ENCODE measurements at regions not wholly inside any gene's neighbourhood (a gene's known extent, or its start where the extent isn't known, plus 50 kb on each side); places are given as distances from the start of the nearest gene placed in this dataset.
"Not testable (repeated sequence)": the region's sequence is repeated elsewhere in the genome, so short reads cannot be mapped to it uniquely, and the experiment has no call there.

DNA sequence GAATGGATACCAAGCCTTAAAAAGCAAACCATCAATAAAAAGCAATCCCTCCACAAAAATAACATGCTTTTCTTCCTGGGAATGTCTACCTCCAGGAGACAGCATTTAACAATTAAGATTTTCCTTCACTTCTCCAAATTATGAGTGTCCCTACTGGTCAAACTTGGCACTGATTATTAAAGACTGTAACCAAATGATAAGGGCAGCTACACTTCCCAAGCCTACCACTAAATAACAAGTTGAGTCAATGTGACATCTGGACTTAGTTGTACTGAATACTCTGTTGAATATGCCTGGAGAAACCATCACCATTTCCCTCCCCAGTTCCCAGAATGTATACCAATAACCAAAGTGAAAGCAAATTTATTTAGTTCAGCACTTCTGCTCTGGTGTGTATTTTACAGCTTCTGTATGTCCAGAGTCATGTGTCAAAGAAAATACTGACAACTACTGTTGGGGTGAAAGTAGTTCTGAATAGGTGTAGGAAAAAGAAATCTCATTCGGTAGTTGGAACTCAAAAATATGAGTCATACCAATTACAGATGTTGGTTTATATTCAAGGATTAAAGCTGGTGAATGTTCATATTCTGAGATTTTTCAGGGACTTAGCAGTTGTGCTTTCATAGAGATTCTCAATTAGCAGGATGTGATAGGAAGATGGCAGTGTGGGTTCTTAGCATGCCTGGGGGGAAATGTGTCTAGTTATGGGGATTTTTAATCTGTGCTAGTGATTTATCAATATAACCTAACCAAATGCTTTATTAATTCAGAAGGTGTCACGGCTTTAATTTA is 1291.6 kb upstream of the GYPC start:
- H3K4me1 ChIP-seq (ENCODE audit: insufficient read depth, low read length), result no peaks in the 10 kb centered on the region
- H3K27ac ChIP-seq (ENCODE audit: low read depth, low read length), result no peak overlapping the region
- 100% methylated on average over 1 of the region's 2 CpGs for WGBS
- H3K4me3 ChIP-seq (ENCODE audit: low read length), result no peak overlapping the region
- no peaks in the 10 kb centered on the region for H3K36me3 ChIP-seq (ENCODE audit: insufficient read depth, low read length)
- H3K9me3 ChIP-seq (ENCODE audit: insufficient read depth, low read depth, low read length), result no peaks in the 10 kb centered on the region
- no peaks in the 10 kb centered on the region for H3K27me3 ChIP-seq (ENCODE audit: insufficient read depth, low read length)
- no peak overlapping the region for H3K9ac ChIP-seq (ENCODE audit: low read depth, low read length)

DNA sequence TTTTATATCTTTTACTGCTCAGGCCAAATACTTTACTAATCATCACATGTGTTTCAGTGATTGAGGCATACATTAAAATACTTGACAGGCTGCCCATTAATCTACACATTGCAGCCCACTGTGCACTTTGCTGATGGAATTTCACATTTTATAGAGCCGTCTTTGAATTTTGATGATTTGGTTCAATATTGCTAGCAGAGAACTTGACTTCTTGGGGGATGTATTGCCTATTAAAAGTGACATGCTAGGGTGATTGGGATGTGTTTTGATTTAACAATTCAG is 1291.0 kb upstream of the GYPC start:
- Histone ChIP-seq H3K9ac (ENCODE audit: low read depth, low read length) (no peak overlapping the region), H3K9me3 (ENCODE audit: insufficient read depth, low read depth, low read length) (no peaks in the 10 kb centered on the region), H3K36me3 (ENCODE audit: insufficient read depth, low read length) (no peaks in the 10 kb centered on the region), H3K27ac (ENCODE audit: low read depth, low read length) (no peak overlapping the region), H3K27me3 (ENCODE audit: insufficient read depth, low read length) (no peaks in the 10 kb centered on the region), H3K4me1 (ENCODE audit: insufficient read depth, low read length) (no peaks in the 10 kb centered on the region), H3K4me3 (ENCODE audit: low read length) (no peak overlapping the region)
- WGBS, result 92% methylated on average over 1 of the region's 1 CpG

GRCh38 chr2:125371867-125372266 is 1284.1 kb upstream of the GYPC start:
- Histone ChIP-seq H3K4me1 (ENCODE audit: insufficient read depth, low read length) (no peaks in the 10 kb centered on the region), H3K9ac (ENCODE audit: low read depth, low read length) (no peak overlapping the region), H3K27me3 (ENCODE audit: insufficient read depth, low read length) (no peaks in the 10 kb centered on the region), H3K27ac (ENCODE audit: low read depth, low read length) (no peak overlapping the region), H3K36me3 (ENCODE audit: insufficient read depth, low read length) (no peaks in the 10 kb centered on the region), H3K4me3 (ENCODE audit: low read length) (no peak overlapping the region), H3K9me3 (ENCODE audit: insufficient read depth, low read depth, low read length) (no peaks in the 10 kb centered on the region)

- Histone ChIP-seq H3K9ac (ENCODE audit: low read depth, low read length) (no peak overlapping the region), H3K9me3 (ENCODE audit: insufficient read depth, low read depth, low read length) (no peaks in the 10 kb centered on the region), H3K27ac (ENCODE audit: low read depth, low read length) (no peak overlapping the region), H3K36me3 (ENCODE audit: insufficient read depth, low read length) (no peaks in the 10 kb centered on the region), H3K27me3 (ENCODE audit: insufficient read depth, low read length) (no peaks in the 10 kb centered on the region), H3K4me3 (ENCODE audit: low read length) (no peak overlapping the region), H3K4me1 (ENCODE audit: insufficient read depth, low read length) (no peaks in the 10 kb centered on the region)
- WGBS, result 100% methylated on average over 1 of the region's 1 CpG
These were observed 1282.7 kb upstream of the GYPC start for GRCh38 chr2:125373293-125373692.

- H3K27me3 ChIP-seq (ENCODE audit: insufficient read depth, low read length), result no peaks in the 10 kb centered on the region
- WGBS, result 77% methylated on average over 7 of the region's 7 CpGs
- H3K27ac ChIP-seq (ENCODE audit: low read depth, low read length), result no peak overlapping the region
- H3K9me3 ChIP-seq (ENCODE audit: insufficient read depth, low read depth, low read length), result no peaks in the 10 kb centered on the region
- H3K36me3 ChIP-seq (ENCODE audit: insufficient read depth, low read length), result no peaks in the 10 kb centered on the region
- no peak overlapping the region for H3K4me3 ChIP-seq (ENCODE audit: low read length)
- H3K4me1 ChIP-seq (ENCODE audit: insufficient read depth, low read length), result no peaks in the 10 kb centered on the region
- H3K9ac ChIP-seq (ENCODE audit: low read depth, low read length), result no peak overlapping the region
These were observed 1269.9 kb upstream of the GYPC start for GRCh38 chr2:125386074-125386473.

DNA sequence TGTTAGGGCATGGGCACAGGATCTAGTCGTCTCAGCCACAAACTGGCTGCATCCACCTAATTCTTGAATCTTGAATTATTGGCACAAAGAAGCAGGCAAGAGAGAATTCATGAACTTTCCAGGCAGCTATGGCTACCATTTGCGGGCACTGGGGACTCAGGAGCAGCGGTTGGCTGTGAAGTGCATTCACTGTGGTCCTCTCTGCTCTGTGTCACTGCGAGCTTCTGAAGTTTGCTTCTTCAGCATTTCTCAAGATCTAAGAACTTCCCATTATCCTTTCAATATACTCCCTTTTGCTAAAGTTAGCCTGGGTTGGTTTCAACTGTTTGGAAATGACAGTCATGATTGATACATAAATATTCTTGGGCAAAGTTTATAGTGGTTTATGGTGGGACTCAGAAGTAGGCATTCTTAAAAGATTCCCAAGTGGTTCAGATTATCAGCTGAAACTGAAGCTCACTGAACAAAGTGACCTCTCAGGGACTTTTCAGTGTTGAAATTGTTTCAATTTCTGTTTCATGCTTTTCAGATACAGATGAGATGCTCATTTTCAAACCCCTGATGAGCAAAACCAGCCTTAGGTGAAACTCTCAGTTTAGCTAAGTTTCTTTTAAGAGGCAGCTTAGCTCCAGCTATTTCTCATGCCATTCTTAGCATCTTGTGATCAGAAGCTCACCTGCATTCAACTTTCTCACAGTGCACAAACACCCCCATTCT is 1258.3 kb upstream of the GYPC start:
- Histone ChIP-seq H3K27ac (ENCODE audit: low read depth, low read length) (no peak overlapping the region), H3K4me1 (ENCODE audit: insufficient read depth, low read length) (no peaks in the 10 kb centered on the region), H3K9ac (ENCODE audit: low read depth, low read length) (no peak overlapping the region), H3K36me3 (ENCODE audit: insufficient read depth, low read length) (no peaks in the 10 kb centered on the region), H3K4me3 (ENCODE audit: low read length) (no peak overlapping the region), H3K9me3 (ENCODE audit: insufficient read depth, low read depth, low read length) (no peaks in the 10 kb centered on the region), H3K27me3 (ENCODE audit: insufficient read depth, low read length) (no peaks in the 10 kb centered on the region)
- 98% methylated on average over 4 of the region's 4 CpGs for WGBS

DNA sequence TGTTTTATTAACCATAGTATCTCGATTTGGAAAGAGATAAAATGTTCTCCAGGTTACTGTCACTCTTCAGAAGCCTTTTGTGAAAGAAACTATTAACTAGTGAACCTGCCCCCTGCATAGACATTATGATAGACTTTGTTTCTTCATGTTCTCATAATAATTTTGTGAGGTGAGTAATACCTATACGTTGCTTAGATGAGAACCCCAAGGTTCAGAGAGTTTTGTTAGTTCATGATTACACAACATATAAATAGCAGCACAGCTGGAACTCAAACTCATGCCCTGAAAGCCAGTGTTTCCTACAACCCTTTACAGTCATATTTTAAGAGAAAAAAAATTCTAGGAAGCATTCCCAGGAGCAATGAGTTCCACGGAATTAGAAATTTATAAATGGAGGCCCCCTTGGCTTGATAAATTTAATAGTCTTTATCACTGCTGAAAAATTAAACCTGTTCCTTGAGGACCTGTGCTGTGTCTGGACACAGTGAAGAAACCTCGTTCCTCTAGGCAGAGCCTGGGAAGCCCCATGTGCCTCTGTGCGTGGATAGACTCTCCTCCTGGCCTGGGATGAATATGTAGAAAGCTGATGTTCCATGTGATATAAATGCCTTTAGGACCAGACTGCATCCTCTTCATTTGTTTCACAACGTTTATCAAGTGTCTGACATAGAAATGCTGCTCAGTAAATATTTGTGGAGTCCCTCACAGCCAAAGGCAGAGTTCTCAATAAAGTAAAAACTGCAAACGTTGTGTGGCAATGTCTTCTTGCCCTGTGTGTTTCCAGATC is 1257.0 kb upstream of the GYPC start:
- no peaks in the 10 kb centered on the region for H3K9me3 ChIP-seq (ENCODE audit: insufficient read depth, low read depth, low read length)
- 91% methylated on average over 5 of the region's 7 CpGs for WGBS
- no peaks in the 10 kb centered on the region for H3K27me3 ChIP-seq (ENCODE audit: insufficient read depth, low read length)
- no peak overlapping the region for H3K4me3 ChIP-seq (ENCODE audit: low read length)
- no peak overlapping the region for H3K9ac ChIP-seq (ENCODE audit: low read depth, low read length)
- H3K27ac ChIP-seq (ENCODE audit: low read depth, low read length), result no peak overlapping the region
- H3K36me3 ChIP-seq (ENCODE audit: insufficient read depth, low read length), result no peaks in the 10 kb centered on the region
- H3K4me1 ChIP-seq (ENCODE audit: insufficient read depth, low read length), result no peaks in the 10 kb centered on the region

GRCh38 chr2:125405816-125406215 is 1250.1 kb upstream of the GYPC start:
- Histone ChIP-seq H3K9ac (ENCODE audit: low read depth, low read length) (no peak overlapping the region), H3K36me3 (ENCODE audit: insufficient read depth, low read length) (no peaks in the 10 kb centered on the region), H3K9me3 (ENCODE audit: insufficient read depth, low read depth, low read length) (no peaks in the 10 kb centered on the region), H3K27me3 (ENCODE audit: insufficient read depth, low read length) (no peaks in the 10 kb centered on the region), H3K4me3 (ENCODE audit: low read length) (no peak overlapping the region), H3K27ac (ENCODE audit: low read depth, low read length) (no peak overlapping the region), H3K4me1 (ENCODE audit: insufficient read depth, low read length) (peaks cover 8% of the 10 kb centered on the region; the same call in 1 of the 2 replicates)
- 65% methylated on average over 2 of the region's 2 CpGs for WGBS

GRCh38 chr2:125408874-125409538 is 1247.0 kb upstream of the GYPC start:
- WGBS, result 93% methylated on average over 10 of the region's 10 CpGs
- Histone ChIP-seq H3K27me3 (ENCODE audit: insufficient read depth, low read length) (no peaks in the 10 kb centered on the region), H3K4me1 (ENCODE audit: insufficient read depth, low read length) (peaks cover 8% of the 10 kb centered on the region; the same call in 1 of the 2 replicates), H3K36me3 (ENCODE audit: insufficient read depth, low read length) (no peaks in the 10 kb centered on the region), H3K9me3 (ENCODE audit: insufficient read depth, low read depth, low read length) (no peaks in the 10 kb centered on the region), H3K4me3 (ENCODE audit: low read length) (no peak overlapping the region), H3K27ac (ENCODE audit: low read depth, low read length) (no peak overlapping the region), H3K9ac (ENCODE audit: low read depth, low read length) (no peak overlapping the region)

- no peak overlapping the region for H3K9ac ChIP-seq (ENCODE audit: low read depth, low read length)
- no peak overlapping the region for H3K4me3 ChIP-seq (ENCODE audit: low read length)
- no peaks in the 10 kb centered on the region for H3K4me1 ChIP-seq (ENCODE audit: insufficient read depth, low read length)
- H3K27me3 ChIP-seq (ENCODE audit: insufficient read depth, low read length), result no peaks in the 10 kb centered on the region
- no peak overlapping the region for H3K27ac ChIP-seq (ENCODE audit: low read depth, low read length)
- H3K9me3 ChIP-seq (ENCODE audit: insufficient read depth, low read depth, low read length), result no peaks in the 10 kb centered on the region
- no peaks in the 10 kb centered on the region for H3K36me3 ChIP-seq (ENCODE audit: insufficient read depth, low read length)
- no CpG with 5 or more reads among the region's 1 CpG for WGBS
These were observed 1237.5 kb upstream of the GYPC start for GRCh38 chr2:125418483-125418882.

DNA sequence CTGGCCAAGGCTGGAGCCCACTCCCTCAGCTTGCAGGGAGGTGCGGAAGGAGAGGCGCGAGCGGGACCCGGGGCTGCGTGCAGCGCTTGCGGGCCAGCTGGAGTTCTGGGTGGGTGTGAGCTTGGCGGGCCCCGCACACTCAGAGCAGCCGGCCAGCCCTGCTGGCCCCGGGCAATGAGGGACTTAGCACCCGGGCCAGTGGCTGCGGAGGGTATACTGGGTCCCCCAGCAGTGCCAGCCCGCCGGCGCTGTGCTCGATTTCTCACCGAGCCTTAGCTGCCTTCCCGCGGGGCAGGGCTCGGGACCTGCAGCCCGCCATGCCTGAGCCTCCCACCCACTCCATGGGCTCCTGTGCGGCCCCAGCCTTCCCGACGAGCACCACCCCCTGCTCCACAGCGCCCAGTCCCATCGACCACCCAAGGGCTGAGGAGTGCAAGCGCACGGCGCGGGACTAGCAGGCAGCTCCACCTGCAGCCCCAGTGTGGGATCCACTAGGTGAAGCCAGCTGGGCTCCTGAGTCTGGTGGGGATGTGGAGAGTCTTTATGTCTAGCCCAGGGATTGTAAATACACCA is 1233.7 kb upstream of the GYPC start:
- not testable (repeated sequence) for H3K36me3 ChIP-seq (ENCODE audit: insufficient read depth, low read length); H3K9ac ChIP-seq (ENCODE audit: low read depth, low read length); H3K27me3 ChIP-seq (ENCODE audit: insufficient read depth, low read length); H3K4me1 ChIP-seq (ENCODE audit: insufficient read depth, low read length); H3K9me3 ChIP-seq (ENCODE audit: insufficient read depth, low read depth, low read length); H3K4me3 ChIP-seq (ENCODE audit: low read length); H3K27ac ChIP-seq (ENCODE audit: low read depth, low read length)
- 97% methylated on average over 23 of the region's 32 CpGs for WGBS
